ENCODE measurements at regions not wholly inside any gene's neighbourhood (a gene's known extent, or its start where the extent isn't known, plus 50 kb on each side); places are given as distances from the start of the nearest gene placed in this dataset.

DNA sequence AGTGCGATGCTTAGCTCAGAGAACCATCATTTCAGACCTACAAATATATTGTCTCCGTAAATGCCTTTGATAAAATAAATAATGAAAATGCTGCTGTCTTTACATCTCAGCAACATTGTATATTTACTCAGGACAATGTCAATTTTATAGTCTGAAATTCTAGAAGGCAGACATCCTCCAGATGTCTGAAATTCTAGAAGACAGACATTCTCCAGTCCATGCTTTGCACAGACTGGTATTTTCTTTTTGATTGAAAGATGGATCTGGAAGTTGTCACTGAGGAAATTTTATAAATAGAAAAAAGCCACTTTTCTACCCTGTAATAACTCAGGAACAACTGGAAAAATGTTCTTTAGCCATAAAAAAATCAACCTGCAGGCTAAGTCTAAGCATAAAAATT lies 2293.3 kb downstream of the PCDH9 start:
- in situ Hi-C loops (cut with MboI; ENCODE audit: low sequenced_read_pairs), result no loop called here
- CTCF ChIA-PET, result interaction anchor here (0.6 kb wide), 1 partner anchor 152 kb away, joined by 4 read pairs; no protein-coding TSS in a partner anchor

More for the DNA sequence above, 2293.3 kb downstream of the PCDH9 start:
- Histone ChIP-seq H2AK9ac (replicated peaks; ENCODE audit: low read depth, low read length, poor library complexity) (no peak overlapping the region), H3K36me3 (ENCODE audit: control insufficient read depth, insufficient read depth, low read length) (no peaks in the 10 kb centered on the region), H3K23ac (ENCODE audit: low read depth, low read length) (no peak overlapping the region), H3K27ac (ENCODE audit: insufficient read depth, low read length) (no peak overlapping the region), H3K4ac (ENCODE audit: low read depth, low read length) (no peak overlapping the region), H3K56ac (ENCODE audit: extremely low read depth, insufficient read depth, low read length) (no peak overlapping the region), H4K91ac (ENCODE audit: insufficient read depth, low read depth, low read length) (no peak overlapping the region), H4K20me1 (ENCODE audit: insufficient read depth, low read length) (no peaks in the 10 kb centered on the region), H2BK20ac (ENCODE audit: low read depth, low read length) (no peak overlapping the region), H4K8ac (ENCODE audit: low read depth in 2 of 2, low read length in 2 of 2) (no peak overlapping the region), H2BK5ac (ENCODE audit: low read depth, low read length, poor library complexity, severe bottlenecking) (no peak overlapping the region), H2BK120ac (ENCODE audit: low read depth, low read length) (no peak overlapping the region), H3K4me2 (ENCODE audit: low read depth, low read length) (no peak overlapping the region), H3K9me3 (ENCODE audit: control insufficient read depth, insufficient read depth, low read length) (no peaks in the 10 kb centered on the region), H2AFZ (replicated peaks; ENCODE audit: low read length, poor library complexity) (no peak overlapping the region), H2AK5ac (ENCODE audit: low read depth, low read length) (no peak overlapping the region), H4K5ac (ENCODE audit: low read depth, low read length) (no peak overlapping the region), H3K9ac (ENCODE audit: low read depth, low read length) (no peak overlapping the region), H3K79me1 (ENCODE audit: low read depth in 1 of 2, low read length in 2 of 2) (no peaks in the 10 kb centered on the region), H3K4me1 (ENCODE audit: control insufficient read depth, insufficient read depth, low read length) (no peaks in the 10 kb centered on the region), H3K27me3 (ENCODE audit: control insufficient read depth, insufficient read depth, low read length) (no peaks in the 10 kb centered on the region), H3K14ac (replicated peaks; ENCODE audit: low read depth, low read length) (no peak overlapping the region), H3K4me3 (ENCODE audit: insufficient read depth, low read depth, low read length) (no peak overlapping the region), H3K18ac (ENCODE audit: low read depth, low read length) (no peak overlapping the region), H2BK15ac (ENCODE audit: low read depth, low read length) (no peak overlapping the region), H3K9me1 (ENCODE audit: insufficient read depth, low read length) (no peaks in the 10 kb centered on the region)
- intact Hi-C loops (cut with micrococcal nuclease), result no loop called here
- no CpG with 5 or more reads among the region's 2 CpGs for WGBS, 2 experiments (ENCODE audit: extremely low coverage in 2 of 2, insufficient read length in 1 of 2)
- BruUV-seq (replicated peaks), result no TSS peak
- dilution Hi-C loops (cut with HindIII; ENCODE audit: low sequenced_read_pairs, unreplicated experiment), result no loop called here
- ATAC-seq (ENCODE audit: low read depth) (no peak), DNase-seq (no peak)
- POLR2A ChIA-PET (ENCODE audit: unreplicated experiment), result no interaction called here
- TF ChIP-seq ELK1 (IDR thresholded peaks at IDR 0.05; ENCODE audit: borderline replicate concordance, low read depth, low read length) (no peak), MXI1 (IDR thresholded peaks at IDR 0.05; ENCODE audit: borderline replicate concordance, low read depth, low read length) (no peak), NFE2L2 (IDR thresholded peaks at IDR 0.05; ENCODE audit: low read depth, low read length) (no peak), MAFK (IDR thresholded peaks at IDR 0.05; ENCODE audit: low read depth, low read length) (no peak)
